ENCODE measurements at regions not wholly inside any gene's neighbourhood (a gene's known extent, or its start where the extent isn't known, plus 50 kb on each side); places are given as distances from the start of the nearest gene placed in this dataset.
"Not testable (repeated sequence)": the region's sequence is repeated elsewhere in the genome, so short reads cannot be mapped to it uniquely, and the experiment has no call there.

- H3K27me3 Mint-ChIP-seq; DNase-seq; H3K9me3 Mint-ChIP-seq (ENCODE audit: low read depth); H3K4me3 Mint-ChIP-seq; CTCF ChIA-PET; ATAC-seq; H3K27ac Mint-ChIP-seq; H3K4me1 Mint-ChIP-seq; H3K36me3 Mint-ChIP-seq: not testable (repeated sequence)
Measured at GRCh38 chr2:132220589-132220988, 58.8 kb upstream of the ANKRD30BL start.

DNA sequence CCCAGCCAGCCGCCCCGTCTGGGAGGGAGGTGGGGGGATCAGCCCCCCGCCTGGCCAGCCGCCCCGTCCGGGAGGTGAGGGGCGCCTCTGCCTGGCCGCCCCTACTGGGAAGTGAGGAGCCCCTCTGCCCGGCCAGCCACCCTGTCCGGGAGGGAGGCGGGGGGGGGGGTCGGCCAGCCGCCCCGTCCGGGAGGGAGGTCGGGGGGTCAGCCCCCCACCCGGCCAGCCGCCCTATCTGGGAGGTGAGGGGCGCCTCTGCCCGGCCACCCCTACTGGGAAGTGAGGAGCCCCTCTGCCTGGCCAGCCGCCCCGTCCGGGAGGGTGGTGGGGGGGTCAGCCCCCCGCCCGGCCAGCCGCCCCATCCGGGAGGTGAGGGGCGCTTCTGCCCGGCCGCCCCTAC is 60.1 kb upstream of the ANKRD30BL start:
- H3K9me3 Mint-ChIP-seq (ENCODE audit: low read depth); H3K27me3 Mint-ChIP-seq; H3K27ac Mint-ChIP-seq; DNase-seq; H3K4me3 Mint-ChIP-seq; CTCF ChIA-PET; ATAC-seq; H3K4me1 Mint-ChIP-seq; H3K36me3 Mint-ChIP-seq: not testable (repeated sequence)

DNA sequence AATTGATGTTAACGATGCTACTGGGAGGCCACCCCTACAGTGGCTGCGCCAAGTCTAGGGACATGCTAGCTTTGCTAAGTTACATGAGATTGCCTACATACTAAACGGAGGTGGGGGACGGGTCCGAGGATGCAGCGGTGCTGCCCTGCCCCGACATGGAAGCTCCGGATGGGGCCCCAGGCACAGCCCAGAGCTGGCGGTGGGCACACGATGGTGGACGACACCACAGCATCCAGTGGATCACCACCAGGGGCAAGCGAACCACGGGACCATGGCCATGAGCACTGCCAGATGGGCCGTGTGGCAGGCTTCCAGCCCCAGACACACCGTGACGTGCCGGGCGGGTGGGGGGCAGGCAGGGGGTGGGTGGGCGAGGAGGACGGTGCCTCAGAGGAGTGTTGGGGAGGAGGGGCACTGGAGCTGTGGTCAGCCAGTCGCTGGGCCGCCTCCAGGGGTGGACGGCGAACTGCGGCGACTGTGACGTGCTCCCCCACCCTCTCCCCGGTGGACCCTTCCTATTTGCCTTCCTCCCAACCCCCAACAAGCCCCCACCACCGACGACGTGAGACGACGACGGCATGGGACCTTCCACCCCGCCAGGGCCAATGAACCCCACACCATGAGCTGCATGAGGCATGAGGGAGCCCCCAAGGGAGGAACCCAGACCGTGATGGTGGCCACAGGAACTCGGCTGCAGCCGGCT is 90.6 kb upstream of the ANKRD30BL start:
- H3K27ac Mint-ChIP-seq: no peak overlapping the region
- H3K27me3 Mint-ChIP-seq: peaks cover 8% of the 10 kb centered on the region
- CTCF ChIA-PET: no interaction called here
- no peaks in the 10 kb centered on the region for H3K4me1 Mint-ChIP-seq
- ATAC-seq: no peak
- H3K9me3 Mint-ChIP-seq (ENCODE audit: low read depth): peaks cover 10% of the 10 kb centered on the region
- H3K36me3 Mint-ChIP-seq: peaks cover 5% of the 10 kb centered on the region
- DNase-seq: no peak
- no peak overlapping the region for H3K4me3 Mint-ChIP-seq

- CTCF ChIA-PET: no interaction called here
- no peak for DNase-seq
- no peaks in the 10 kb centered on the region for H3K4me1 Mint-ChIP-seq
- no peak overlapping the region for H3K27ac Mint-ChIP-seq
- ATAC-seq: no peak
- peaks cover 5% of the 10 kb centered on the region for H3K36me3 Mint-ChIP-seq
- peaks cover 10% of the 10 kb centered on the region for H3K27me3 Mint-ChIP-seq
- H3K4me3 Mint-ChIP-seq: no peak overlapping the region
- peaks cover 10% of the 10 kb centered on the region for H3K9me3 Mint-ChIP-seq (ENCODE audit: low read depth)
Measured at GRCh38 chr2:132252894-132253264, 91.1 kb upstream of the ANKRD30BL start.

GRCh38 chr2:132253496-132254305 is 91.9 kb upstream of the ANKRD30BL start:
- CTCF ChIA-PET: no interaction called here
- ATAC-seq: no peak
- H3K4me1 Mint-ChIP-seq: no peaks in the 10 kb centered on the region
- no peak overlapping the region for H3K4me3 Mint-ChIP-seq
- DNase-seq: no peak
- H3K27ac Mint-ChIP-seq: no peak overlapping the region
- H3K27me3 Mint-ChIP-seq: peaks cover 10% of the 10 kb centered on the region
- H3K9me3 Mint-ChIP-seq (ENCODE audit: low read depth): peaks cover 10% of the 10 kb centered on the region
- peaks cover 5% of the 10 kb centered on the region for H3K36me3 Mint-ChIP-seq

GRCh38 chr2:132254306-132254919 is 92.7 kb upstream of the ANKRD30BL start:
- H3K36me3 Mint-ChIP-seq, H3K27ac Mint-ChIP-seq, H3K4me1 Mint-ChIP-seq, ATAC-seq, DNase-seq, H3K4me3 Mint-ChIP-seq, CTCF ChIA-PET: not testable (repeated sequence)
- peaks cover 10% of the 10 kb centered on the region for H3K27me3 Mint-ChIP-seq
- peaks cover 13% of the 10 kb centered on the region for H3K9me3 Mint-ChIP-seq (ENCODE audit: low read depth)

DNA sequence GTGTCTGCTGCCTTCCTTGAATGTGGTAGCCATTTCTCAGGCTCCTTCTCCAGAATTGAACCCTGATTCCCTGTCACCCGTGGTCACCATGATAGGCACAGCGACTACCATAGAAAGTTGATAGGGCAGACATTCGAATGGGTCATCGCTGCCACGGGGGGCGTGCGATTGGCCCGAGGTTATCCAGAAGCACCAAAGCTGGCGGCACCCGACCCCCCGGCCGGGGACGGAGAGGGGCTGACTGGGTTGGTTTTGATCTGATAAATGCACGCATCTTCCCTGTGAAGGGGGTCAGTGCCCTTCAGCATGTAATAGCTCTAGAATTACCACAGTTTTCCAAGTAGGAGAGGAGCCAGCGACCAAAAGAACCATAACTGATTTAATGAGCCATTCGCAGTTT is 94.0 kb upstream of the ANKRD30BL start:
- CTCF ChIA-PET: no interaction called here
- H3K4me3 Mint-ChIP-seq: no peak overlapping the region
- ATAC-seq (no peak), DNase-seq (no peak)
- peaks cover 5% of the 10 kb centered on the region for H3K36me3 Mint-ChIP-seq
- no peak overlapping the region for H3K27ac Mint-ChIP-seq
- H3K4me1 Mint-ChIP-seq: no peaks in the 10 kb centered on the region
- H3K27me3 Mint-ChIP-seq: peaks cover 10% of the 10 kb centered on the region
- H3K9me3 Mint-ChIP-seq (ENCODE audit: low read depth): peaks cover 12% of the 10 kb centered on the region

DNA sequence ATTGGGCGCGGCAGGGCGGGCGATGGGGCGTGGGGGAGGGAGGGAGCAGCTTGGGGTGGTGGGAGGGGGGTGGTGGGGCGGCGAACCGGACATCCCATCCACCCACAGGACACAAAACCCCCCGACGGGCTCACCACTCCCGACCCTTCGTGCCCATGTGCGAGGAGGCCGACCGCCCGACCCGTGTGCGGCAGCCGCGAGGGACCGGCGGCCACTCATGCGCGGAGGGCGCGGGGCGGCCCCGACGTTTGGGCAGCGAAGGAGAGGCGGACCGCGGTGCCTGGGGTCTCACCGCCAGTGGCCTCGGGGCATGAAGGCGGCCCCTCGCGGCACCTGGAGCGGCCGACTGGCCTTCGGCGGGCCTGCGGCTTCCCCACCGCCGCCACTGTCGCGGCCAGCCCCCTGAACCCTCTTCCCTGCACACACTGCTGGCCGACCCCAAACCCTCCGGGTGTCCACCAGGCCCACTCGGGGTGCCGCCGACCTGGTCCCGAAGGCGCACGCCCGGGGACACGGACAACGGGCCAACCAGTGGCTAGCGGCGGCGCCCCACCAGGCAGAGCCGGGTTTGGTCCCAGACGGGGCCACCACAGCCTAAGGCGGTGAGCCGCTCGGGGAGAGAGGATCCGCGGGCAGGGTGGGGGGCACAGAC is 94.6 kb upstream of the ANKRD30BL start:
- Mint-ChIP-seq H3K36me3 (peaks cover 5% of the 10 kb centered on the region), H3K4me1 (no peaks in the 10 kb centered on the region), H3K27ac (no peak overlapping the region), H3K27me3 (peaks cover 10% of the 10 kb centered on the region), H3K9me3 (ENCODE audit: low read depth) (peaks cover 12% of the 10 kb centered on the region), H3K4me3 (no peak overlapping the region)
- ATAC-seq (no peak), DNase-seq (no peak)
- CTCF ChIA-PET: no interaction called here

DNA sequence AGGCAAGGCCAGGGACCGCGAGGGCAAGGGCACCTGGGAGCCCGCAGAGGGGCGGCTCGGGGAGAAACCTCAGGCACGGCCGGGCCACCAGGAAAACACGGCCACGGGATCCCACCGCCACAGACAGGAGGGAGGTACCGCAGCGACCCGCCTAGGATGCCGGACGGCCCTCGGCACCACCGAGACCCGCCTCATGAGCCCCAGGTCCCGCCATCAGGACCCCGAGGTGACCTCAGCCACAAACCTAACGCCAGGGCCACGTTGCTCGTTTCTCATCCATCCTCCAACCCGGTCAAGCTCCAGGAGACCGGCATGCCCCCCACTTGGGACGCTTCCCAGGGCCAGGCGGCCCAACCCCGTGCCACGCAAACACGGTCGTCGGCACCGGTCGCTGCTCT is 95.2 kb upstream of the ANKRD30BL start:
- ATAC-seq, H3K4me1 Mint-ChIP-seq, DNase-seq, H3K27ac Mint-ChIP-seq, H3K4me3 Mint-ChIP-seq, H3K36me3 Mint-ChIP-seq, CTCF ChIA-PET: not testable (repeated sequence)
- Mint-ChIP-seq H3K9me3 (ENCODE audit: low read depth) (peaks cover 12% of the 10 kb centered on the region), H3K27me3 (peaks cover 10% of the 10 kb centered on the region)

DNA sequence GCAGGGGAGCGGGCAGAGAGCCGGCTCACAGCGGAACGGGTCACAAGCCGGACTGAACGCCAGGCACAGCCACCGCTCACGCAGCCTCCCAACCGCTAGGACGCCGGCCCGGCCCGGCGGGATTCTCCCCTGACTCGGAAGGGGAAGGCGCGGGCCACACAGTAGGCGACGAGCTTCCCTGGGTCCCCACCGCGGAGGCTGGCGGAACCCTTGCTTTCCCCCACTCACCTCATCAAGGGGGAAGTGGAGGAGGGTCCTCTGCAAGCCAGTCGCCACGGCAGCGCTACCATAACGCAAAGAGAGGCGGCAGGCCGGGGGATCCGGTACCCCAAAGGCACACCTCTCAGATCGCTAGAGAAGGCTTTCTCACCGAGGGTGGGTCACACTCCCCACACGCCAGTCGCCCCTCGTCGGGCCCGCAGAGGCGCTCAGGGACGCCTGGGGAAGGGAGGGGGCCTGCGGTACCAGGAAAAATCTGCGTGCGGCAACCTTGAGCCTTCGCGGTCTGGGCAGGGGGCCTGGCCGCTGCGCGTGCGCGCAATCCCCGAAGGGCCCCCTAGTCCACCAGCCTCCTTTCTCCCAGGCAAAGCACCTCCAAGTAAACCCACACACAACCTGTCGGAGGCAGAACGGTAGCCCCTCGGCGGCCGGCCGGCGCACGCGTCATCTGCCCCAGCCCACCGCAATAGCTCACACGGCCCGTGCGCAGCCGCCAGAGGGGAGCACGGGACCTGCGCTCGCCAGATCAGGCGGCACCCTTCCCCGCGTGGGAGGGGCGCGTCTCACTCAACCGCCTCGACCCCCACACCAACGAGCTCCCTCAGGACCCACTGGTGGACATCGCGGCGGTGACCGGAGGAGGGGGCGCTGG is 95.8 kb upstream of the ANKRD30BL start:
- CTCF ChIA-PET: not testable (repeated sequence)
- peaks cover 12% of the 10 kb centered on the region for H3K9me3 Mint-ChIP-seq (ENCODE audit: low read depth)

DNA sequence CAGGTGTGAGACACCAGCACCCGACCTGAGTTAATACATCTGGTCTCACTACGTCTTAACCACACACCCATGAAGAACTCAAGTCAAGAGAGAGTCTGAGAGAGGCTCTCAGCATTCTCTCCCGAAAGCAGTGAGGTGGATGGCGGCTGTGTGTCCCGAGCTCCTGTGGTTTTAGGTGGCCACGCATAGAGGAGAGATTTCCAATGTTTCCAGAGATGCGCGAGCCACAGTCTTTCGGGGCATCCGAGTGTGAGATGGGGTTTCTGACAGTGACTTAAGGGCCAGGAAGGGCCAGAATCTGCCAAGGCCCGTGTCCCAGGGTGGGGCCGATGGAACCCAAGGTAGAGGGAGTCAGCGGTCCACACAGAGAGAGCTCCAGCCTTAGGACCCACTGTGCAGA is 97.5 kb upstream of the ANKRD30BL start:
- H3K4me1 Mint-ChIP-seq; H3K36me3 Mint-ChIP-seq; H3K4me3 Mint-ChIP-seq; H3K9me3 Mint-ChIP-seq (ENCODE audit: low read depth); H3K27ac Mint-ChIP-seq; CTCF ChIA-PET; ATAC-seq; DNase-seq: not testable (repeated sequence)
- peaks cover 13% of the 10 kb centered on the region for H3K27me3 Mint-ChIP-seq

More for the DNA sequence above, 95.8 kb upstream of the ANKRD30BL start:
- ATAC-seq, H3K27ac Mint-ChIP-seq, H3K4me1 Mint-ChIP-seq, H3K36me3 Mint-ChIP-seq, DNase-seq, H3K4me3 Mint-ChIP-seq: not testable (repeated sequence)
- peaks cover 13% of the 10 kb centered on the region for H3K27me3 Mint-ChIP-seq

DNA sequence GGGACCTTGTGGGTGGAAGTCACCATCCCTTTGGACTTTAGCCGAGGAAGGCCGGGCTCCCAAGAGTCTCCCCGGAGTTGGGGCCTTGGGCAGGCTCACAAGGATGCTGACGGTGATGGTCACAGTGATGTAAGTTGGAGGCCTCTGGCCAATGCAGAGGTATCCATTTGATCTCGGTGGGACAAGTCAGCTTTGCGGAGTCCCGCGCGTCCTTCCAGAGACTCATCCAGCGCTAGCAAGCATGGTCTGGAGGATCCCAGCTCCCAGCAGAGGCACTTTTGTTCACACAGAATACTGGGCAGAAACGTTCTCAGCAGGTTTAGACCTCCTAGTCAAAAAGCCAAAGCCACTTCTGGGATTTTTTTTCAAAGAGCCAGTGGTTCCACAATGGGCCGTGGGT is 103.8 kb upstream of the ANKRD30BL start:
- H3K4me3 Mint-ChIP-seq; H3K27me3 Mint-ChIP-seq; ATAC-seq; DNase-seq; H3K36me3 Mint-ChIP-seq; CTCF ChIA-PET; H3K27ac Mint-ChIP-seq; H3K9me3 Mint-ChIP-seq (ENCODE audit: low read depth); H3K4me1 Mint-ChIP-seq: not testable (repeated sequence)

DNA sequence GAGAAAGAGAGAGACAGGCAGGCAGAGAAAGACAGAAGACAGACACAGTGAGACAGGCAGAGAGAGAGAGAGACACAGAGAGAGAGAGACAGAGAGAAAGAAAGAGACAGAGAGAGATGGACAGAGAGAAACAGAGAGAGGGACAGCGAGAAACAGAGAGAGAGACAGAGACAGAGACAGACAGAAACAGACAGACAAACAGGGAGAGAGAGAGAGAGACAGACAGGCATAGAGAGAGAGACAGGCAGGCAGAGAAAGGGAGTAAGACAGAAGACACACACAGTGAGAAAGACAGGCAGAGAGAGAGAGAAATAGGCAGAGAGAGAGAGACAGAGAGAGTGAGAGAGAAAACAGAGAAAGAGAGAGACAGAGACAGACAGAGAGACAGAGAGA is 105.3 kb upstream of the ANKRD30BL start:
- no peak overlapping the region for H3K27ac Mint-ChIP-seq
- no peak overlapping the region for H3K4me3 Mint-ChIP-seq
- no peaks in the 10 kb centered on the region for H3K9me3 Mint-ChIP-seq (ENCODE audit: low read depth)
- no peaks in the 10 kb centered on the region for H3K4me1 Mint-ChIP-seq
- DNase-seq (no peak), ATAC-seq (no peak)
- no peaks in the 10 kb centered on the region for H3K36me3 Mint-ChIP-seq
- CTCF ChIA-PET: no interaction called here
- H3K27me3 Mint-ChIP-seq: peaks cover 1% of the 10 kb centered on the region
